RWPE1 (cell line): ENCODE measurements at regions not wholly inside any gene's neighbourhood (a gene's known extent, or its start where the extent isn't known, plus 50 kb on each side); places are given as distances from the start of the nearest gene placed in this dataset.

Experiments
- CTCF ChIA-PET: fragments of 350-600 bp; sonication (Branson Sonifier 250); formaldehyde crosslinking; extraction: SDS; loops from one replicate; lab custom pipeline; 2021; lab: Yijun Ruan, JAX
- POLR2A ChIA-PET: fragments of 400-600 bp; formaldehyde crosslinking; extraction: SDS; loops from one replicate; lab custom pipeline; 2020; ENCODE audit warnings: antibody characterized with exemption; ENCODE audit not compliant: low non-redundant PET; lab: Yijun Ruan, JAX
- DNase-seq: peaks from one replicate; pipeline ENCODE4 v3.0.0; 2012; ENCODE audit warnings: low spot score
- H3K27ac ChIP-seq: fragments of 450-650 bp; 2 replicates; pipeline ENCODE4 v1.5.1; 2017
- CTCF ChIP-seq: fragments of 450-650 bp; conservative IDR thresholded peaks from 2 replicates; pipeline ENCODE4 v1.5.1; 2017; ENCODE audit warnings: low read depth, mild to moderate bottlenecking

DNA sequence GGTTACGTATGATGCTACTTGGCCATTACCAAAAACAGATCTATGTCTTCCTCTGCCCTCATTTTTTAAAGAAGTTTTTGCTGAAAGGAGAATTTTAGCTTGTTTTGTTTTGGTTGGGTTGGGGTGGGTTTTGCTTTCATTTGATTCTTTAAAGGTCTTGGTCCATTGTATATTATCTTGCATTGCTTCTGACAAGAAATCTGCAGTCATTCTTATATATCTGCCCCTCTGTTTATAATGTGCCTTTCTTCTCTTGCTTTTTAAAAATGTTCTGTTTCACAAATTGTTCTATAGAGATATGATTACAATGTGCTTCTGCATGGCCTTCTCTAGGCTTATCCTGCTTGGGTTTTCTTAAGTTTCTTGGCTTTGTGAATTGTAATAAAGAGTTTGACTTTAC is 660.6 kb downstream of the RNF144A start:
- POLR2A ChIA-PET: no interaction called here

GRCh38 chr2:7584017-7584416 is 666.8 kb downstream of the RNF144A start:
- POLR2A ChIA-PET: no interaction called here
- CTCF ChIA-PET: no interaction called here

More for the DNA sequence above, 660.6 kb downstream of the RNF144A start:
- TF ChIP-seq CTCF: no peak
- no peak for DNase-seq
- CTCF ChIA-PET: no interaction called here
- H3K27ac ChIP-seq: no peak overlapping the region

DNA sequence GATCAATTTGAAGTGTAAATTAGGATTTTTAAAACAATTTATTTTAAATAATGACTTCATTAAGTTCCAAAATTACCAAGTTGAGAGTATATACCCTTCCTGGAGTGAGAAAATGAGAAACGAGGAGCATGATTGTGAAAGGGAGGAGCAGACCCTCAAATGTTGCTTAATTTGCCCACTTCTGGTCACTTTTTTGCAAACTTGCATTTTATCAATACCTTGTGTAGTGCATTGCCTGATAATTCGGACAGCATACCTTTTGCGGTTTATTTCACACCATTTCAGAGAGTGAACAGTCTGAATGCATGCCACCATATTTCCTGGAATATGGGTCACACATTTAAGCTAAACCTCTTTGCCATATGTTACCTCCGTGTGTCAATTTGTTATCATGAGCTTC is 669.7 kb downstream of the RNF144A start:
- ChIA-PET POLR2A (no interaction called here), CTCF (no interaction called here)
- H3K27ac ChIP-seq: no peak overlapping the region
- no peak for TF ChIP-seq CTCF
- DNase-seq: no peak

More at GRCh38 chr2:7584017-7584416, 666.8 kb downstream of the RNF144A start:
- no peak overlapping the region for H3K27ac ChIP-seq
- no peak for DNase-seq
- no peak for TF ChIP-seq CTCF

DNA sequence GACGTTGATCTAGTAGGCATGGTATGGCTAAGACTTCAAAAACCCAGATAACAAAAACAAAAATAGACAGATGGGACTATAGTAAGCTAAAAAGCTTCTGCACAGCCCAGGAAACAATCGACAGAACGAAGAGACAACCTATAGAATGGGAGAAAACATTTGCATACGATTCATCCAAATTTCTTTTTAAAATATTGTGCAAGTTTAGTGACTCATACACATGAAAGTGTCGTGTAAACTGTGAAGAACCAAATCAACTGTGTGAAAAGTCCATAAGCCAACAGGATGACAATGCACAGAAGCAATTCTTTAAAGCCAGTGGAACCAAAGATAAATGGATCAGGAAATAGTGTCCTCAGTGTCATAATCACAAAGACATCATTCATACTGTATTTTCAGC is 671.1 kb downstream of the RNF144A start:
- POLR2A ChIA-PET: no interaction called here
- no peak for DNase-seq
- TF ChIP-seq CTCF: no peak
- CTCF ChIA-PET: no interaction called here
- H3K27ac ChIP-seq: no peak overlapping the region

DNA sequence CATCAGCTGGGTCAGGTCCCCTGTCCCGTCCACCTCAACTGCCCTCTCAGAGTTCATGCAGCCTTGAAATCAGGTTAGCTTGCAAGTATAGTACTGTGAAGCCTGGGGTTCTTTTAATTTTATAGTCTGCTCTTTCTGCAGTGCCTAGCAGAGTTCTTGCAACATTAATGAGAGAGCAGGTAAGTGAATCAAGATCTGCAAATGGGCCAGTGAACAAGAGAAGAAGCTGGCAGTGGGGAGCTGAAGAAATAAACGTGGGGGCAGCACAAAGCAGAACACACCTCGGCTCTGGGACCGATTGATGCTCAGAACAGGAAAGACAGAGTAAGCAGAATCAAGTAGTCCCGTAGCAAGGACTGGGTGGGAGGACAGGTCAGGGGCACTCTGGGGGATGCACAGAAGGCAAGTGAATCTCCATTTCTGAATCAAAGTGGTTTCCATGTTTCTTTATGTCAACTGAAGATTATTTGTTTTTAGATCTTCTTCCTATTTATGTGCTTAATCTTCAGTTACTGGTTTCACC is 675.5 kb downstream of the RNF144A start:
- TF ChIP-seq CTCF: no peak
- CTCF ChIA-PET: no interaction called here
- no peak overlapping the region for H3K27ac ChIP-seq
- POLR2A ChIA-PET: no interaction called here
- no peak for DNase-seq

- CTCF ChIA-PET: no interaction called here
- POLR2A ChIA-PET: no interaction called here
- DNase-seq: no peak
- H3K27ac ChIP-seq: no peak overlapping the region
- no peak for TF ChIP-seq CTCF
These were observed 676.1 kb downstream of the RNF144A start for GRCh38 chr2:7593360-7593759.
